ENCODE measurements at regions not wholly inside any gene's neighbourhood (a gene's known extent, or its start where the extent isn't known, plus 50 kb on each side); places are given as distances from the start of the nearest gene placed in this dataset.

DNA sequence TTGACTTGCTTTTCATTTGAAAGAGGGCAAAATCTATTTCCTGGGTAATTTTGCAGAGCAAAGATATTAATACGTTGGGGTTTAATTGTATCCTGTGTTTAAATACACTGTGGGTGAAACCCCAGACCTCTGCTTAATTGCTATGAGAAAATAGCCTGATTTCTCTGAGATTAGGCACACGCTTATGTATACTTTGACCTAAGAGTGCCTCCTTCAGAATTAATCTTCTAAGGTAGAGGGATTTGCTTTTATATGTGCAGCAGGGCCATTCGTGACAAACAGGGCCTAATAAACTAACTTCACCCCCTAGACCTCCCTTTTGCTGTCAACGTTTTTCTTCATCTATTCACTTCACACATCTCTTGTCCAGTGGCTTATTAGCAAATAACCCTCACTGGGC is 216.9 kb upstream of the ADGRL2 start:
- ChIA-PET POLR2A (no interaction called here), CTCF (no interaction called here)

DNA sequence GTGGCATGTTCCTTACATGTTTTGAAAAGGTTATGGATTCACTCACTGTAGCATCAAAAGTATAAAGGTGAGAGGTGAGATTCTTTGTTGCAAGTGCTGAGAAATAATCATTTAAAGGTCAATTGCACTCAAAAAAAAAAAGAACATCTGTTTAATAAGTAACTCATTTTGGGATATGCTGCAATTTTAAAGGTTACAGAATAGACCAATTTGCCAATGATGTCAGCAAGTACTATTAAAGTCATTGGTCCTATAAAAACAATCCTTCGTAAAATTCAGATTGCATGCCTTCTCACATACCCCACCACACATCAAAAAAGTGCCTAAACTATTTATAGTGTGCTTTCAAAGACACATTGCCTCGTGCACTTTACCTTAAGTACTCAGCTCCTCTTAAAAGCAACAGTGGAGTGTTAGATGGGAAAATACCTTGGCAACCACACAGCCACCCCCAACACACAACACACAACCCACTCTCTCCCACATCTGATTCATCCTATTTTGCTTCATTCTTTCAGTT is 218.2 kb upstream of the ADGRL2 start:
- CTCF ChIA-PET = no interaction called here
- POLR2A ChIA-PET = no interaction called here

DNA sequence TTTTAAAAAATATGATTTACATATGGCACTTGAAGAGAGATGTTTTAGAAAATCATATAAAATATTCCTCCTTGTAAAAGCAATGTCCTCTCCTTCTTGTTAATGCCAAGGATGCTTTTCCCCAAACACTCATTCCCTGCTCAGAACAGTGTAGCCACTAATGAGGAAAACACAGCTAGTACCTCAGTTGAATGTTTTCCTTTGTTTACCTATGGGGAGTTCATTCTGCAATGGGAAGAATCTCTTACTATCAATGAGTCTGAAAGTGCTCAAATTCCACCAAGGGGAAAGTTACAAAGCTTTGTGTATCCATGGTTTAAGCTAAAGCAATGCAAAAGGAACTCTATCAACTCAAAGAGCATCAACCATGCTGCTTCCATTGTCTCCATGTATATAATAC is 221.9 kb upstream of the ADGRL2 start:
- CTCF ChIA-PET = no interaction called here
- POLR2A ChIA-PET = no interaction called here

GRCh38 chr1:81577004-81577697 is 223.6 kb upstream of the ADGRL2 start:
- CTCF ChIA-PET = no interaction called here
- POLR2A ChIA-PET = no interaction called here

GRCh38 chr1:81574408-81574807 is 226.3 kb upstream of the ADGRL2 start:
- POLR2A ChIA-PET = no interaction called here
- CTCF ChIA-PET = interaction anchor here (0.6 kb wide), 1 partner anchor 314 kb away, joined by 6 read pairs; no protein-coding TSS in a partner anchor

DNA sequence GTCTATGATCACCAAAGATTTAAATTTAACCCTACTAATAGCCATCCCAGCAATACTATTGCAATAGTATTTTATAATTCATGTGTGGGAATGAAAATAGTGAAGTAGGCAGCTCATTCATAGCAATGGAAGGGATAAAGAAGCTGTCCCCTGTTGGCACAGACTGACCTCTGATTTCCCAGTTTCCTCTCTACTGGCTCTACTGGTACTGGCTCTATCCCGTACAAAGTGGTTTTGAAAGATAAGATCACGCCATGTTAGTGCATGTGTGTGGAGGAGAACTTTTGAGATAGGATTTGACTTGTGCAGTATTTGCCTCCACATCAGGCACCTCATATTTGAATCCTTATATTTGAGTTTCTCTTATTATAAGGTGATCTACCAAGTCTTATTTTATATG is 227.3 kb upstream of the ADGRL2 start:
- ChIA-PET POLR2A (no interaction called here), CTCF (no interaction called here)

- ChIA-PET CTCF (no interaction called here), POLR2A (no interaction called here)
Measured at GRCh38 chr1:81571946-81572345, 228.8 kb upstream of the ADGRL2 start.

- CTCF ChIA-PET = no interaction called here
- POLR2A ChIA-PET = no interaction called here
Measured at GRCh38 chr1:81569761-81570160, 231.0 kb upstream of the ADGRL2 start.

GRCh38 chr1:81563632-81564031 is 237.1 kb upstream of the ADGRL2 start:
- ChIA-PET CTCF (no interaction called here), POLR2A (no interaction called here)

GRCh38 chr1:81562934-81563333 is 237.8 kb upstream of the ADGRL2 start:
- ChIA-PET POLR2A (no interaction called here), CTCF (no interaction called here)

DNA sequence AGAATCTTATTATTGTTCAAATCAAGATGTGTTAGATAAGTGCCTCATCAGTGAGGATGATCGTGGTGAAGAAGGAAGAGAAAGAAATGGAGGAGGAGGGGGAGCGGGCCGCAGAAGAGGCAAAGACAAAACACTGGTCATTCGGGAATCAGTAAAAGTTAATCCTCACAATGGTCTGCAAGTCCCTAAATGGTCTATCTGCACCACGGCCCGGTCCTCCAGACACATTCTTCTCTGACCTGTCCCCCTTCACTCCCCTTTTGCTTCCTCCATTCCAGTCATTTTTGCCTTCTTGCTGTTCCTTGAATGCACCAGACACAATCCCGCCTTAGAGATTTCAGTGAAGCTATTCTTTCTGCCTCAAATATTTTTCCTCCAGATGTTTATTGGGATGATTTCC is 240.1 kb upstream of the ADGRL2 start:
- CTCF ChIA-PET = no interaction called here

GRCh38 chr1:81559662-81560350 is 240.9 kb upstream of the ADGRL2 start:
- ChIA-PET POLR2A (no interaction called here), CTCF (no interaction called here)

More for the DNA sequence above, 240.1 kb upstream of the ADGRL2 start:
- POLR2A ChIA-PET = no interaction called here

GRCh38 chr1:81558291-81559076 is 242.2 kb upstream of the ADGRL2 start:
- CTCF ChIA-PET = no interaction called here

GRCh38 chr1:81556968-81557367 is 243.8 kb upstream of the ADGRL2 start:
- ChIA-PET CTCF (no interaction called here), POLR2A (no interaction called here)

More at GRCh38 chr1:81558291-81559076, 242.2 kb upstream of the ADGRL2 start:
- POLR2A ChIA-PET = no interaction called here

- ChIA-PET POLR2A (no interaction called here), CTCF (no interaction called here)
Measured at GRCh38 chr1:81554534-81554933, 246.2 kb upstream of the ADGRL2 start.

DNA sequence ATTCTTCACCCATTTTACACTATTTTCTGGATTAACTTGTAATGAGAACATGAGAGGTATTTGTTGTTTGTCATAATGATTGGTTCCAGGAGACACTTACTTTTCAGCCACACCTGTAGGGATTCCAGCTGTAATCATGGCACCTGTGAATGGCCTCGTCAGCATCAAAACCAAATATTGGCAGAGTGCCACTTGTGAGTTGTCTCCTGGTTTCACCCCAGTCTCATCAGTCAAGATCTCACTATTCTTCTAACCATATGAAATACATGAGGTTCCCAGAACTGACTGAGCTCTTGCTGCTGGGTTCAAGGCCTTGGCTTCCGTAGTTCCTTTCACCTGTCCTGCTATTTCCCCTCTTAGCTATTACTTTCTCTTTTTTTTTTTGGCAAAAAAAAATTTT is 246.6 kb upstream of the ADGRL2 start:
- CTCF ChIA-PET = no interaction called here
- POLR2A ChIA-PET = no interaction called here

- ChIA-PET CTCF (no interaction called here), POLR2A (no interaction called here)
Measured at GRCh38 chr1:81553503-81553902, 247.2 kb upstream of the ADGRL2 start.

DNA sequence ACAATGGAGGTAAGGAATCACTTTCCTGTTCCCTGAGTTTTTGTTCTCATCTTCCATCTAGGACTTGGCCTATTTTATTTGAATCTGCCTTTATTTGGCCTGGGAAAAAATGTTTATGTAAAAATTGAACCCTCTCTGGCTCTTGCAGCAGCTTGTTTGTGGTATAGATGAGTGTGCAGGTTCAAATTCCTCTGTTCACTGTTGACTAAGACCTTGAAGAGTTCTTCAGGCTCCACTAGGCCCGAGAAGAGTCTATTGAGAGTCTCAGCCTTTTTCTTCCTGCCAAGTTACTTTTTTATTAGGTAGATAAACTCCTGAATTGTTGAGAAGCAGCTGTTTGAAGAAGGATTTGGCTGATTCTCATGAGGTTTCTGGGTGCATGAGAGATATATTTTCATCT is 248.8 kb upstream of the ADGRL2 start:
- CTCF ChIA-PET = no interaction called here
- POLR2A ChIA-PET = no interaction called here

- CTCF ChIA-PET = no interaction called here
- POLR2A ChIA-PET = no interaction called here
Measured at GRCh38 chr1:81550753-81551152, 250.0 kb upstream of the ADGRL2 start.

- POLR2A ChIA-PET = no interaction called here
Measured at GRCh38 chr1:81549588-81550127, 251.1 kb upstream of the ADGRL2 start.

More at GRCh38 chr1:81549588-81550127, 251.1 kb upstream of the ADGRL2 start:
- CTCF ChIA-PET = no interaction called here
